GM21423 (cell line): ENCODE measurements at regions not wholly inside any gene's neighbourhood (a gene's known extent, or its start where the extent isn't known, plus 50 kb on each side); places are given as distances from the start of the nearest gene placed in this dataset.

Source experiments
- ATAC-seq: cut with Tn5 transposase; IDR thresholded peaks from one replicate; pipeline ENCODE4 v1.9.1; 2021; ENCODE audit warnings: mild to moderate bottlenecking, moderate library complexity; ENCODE audit not compliant: unreplicated experiment

GRCh38 chr4:63817196-63817865 is 591.9 kb downstream of the TECRL start:
- ATAC-seq, result no peak

DNA sequence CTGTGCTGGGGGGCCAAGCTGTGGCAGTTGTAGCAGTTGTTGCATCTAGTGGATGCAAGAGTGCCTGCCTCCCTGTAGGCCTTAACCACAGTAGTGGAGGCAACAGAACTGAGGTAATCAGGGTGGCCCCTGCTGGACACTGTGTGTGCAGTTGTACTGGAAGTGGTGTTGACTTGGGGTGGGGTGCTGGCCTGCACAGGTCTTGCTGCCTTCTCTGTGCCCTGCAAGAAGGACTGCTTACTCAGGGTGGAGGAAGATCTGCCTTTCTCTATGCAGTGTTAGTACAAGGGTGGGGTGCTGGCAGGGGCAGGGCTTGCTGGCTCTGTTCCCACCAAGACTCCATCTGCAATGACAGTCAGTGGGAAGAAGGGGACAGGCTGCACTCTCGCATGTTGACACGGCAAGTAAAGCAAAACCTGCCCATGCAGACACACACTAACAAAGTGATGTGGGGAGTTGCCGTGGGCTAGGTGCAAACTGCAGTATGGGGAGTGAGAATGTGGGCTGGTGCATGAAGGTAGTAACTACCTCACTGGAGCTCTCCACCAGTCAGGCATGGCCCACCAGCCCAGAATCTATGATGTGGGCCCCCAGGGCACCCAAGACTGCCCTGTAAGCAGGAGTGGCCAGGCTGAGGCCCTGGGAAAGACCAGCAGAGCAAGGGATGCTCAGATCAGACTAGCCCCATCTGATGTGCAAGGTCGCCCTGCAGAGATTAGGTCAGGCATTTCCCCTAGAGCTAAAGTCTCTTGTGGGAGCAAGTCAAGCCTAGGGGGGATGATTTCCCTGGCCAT is 594.9 kb downstream of the TECRL start:
- no peak for ATAC-seq

GRCh38 chr4:63799166-63799565 is 610.1 kb downstream of the TECRL start:
- ATAC-seq, result no peak

GRCh38 chr4:63795301-63795700 is 613.9 kb downstream of the TECRL start:
- no peak for ATAC-seq

DNA sequence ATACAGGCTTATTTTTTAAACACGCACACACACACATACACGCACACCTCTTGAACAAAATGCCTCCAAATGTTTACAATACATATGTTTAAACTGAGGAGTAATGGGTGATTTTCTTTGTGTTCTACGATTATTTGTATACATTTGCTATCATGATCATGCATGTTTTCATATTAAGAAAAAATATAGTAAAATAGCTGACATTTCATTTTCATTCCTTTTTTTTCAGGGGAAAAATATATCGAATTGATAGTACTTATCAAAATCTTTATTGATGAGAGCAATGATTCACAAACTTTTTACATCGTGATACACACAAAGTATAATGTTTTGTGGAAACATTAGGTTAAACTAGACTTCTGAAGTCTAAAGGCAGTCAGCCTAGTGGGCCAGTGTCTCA is 618.9 kb downstream of the TECRL start:
- no peak for ATAC-seq

DNA sequence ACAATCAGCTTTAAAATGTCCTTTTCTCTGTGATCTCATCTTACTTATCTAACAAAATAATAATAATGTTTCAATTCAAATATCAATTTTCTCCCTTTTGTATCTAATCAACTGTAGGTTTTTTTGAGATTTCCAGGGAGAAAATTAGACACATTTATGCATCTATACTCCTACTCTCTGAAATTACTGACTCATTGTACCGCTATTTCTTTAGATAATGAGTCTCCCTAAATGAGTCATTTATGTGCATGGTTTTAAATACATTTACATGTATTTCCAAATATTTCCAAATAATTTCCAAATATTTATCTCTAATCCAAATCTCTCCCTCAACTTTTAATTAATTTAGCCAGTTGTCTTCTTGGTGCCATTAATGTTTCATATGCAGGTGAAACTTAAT is 621.0 kb downstream of the TECRL start:
- no peak for ATAC-seq

- ATAC-seq, result no peak
Observed at GRCh38 chr4:63787326-63787725, 621.9 kb downstream of the TECRL start.

DNA sequence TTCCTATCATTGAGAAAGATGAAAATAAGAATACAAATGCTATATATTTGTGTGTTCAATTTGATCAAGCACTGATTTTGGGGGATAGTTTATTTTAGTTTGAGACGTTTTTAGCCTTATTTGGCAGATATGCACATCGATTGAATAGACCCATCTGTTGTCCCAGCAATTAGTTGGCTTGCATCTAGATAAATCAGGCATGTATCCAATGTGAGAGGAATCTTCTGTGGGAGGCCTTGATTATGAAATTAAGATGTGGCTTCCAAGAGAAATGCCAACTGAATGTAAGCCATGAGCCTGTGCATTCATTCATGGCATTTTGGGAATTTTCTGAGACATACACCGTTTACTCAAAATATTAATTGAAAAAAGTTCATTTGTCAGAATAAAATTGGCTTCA is 623.1 kb downstream of the TECRL start:
- ATAC-seq, result no peak

GRCh38 chr4:63784822-63785221 is 624.4 kb downstream of the TECRL start:
- ATAC-seq, result no peak

DNA sequence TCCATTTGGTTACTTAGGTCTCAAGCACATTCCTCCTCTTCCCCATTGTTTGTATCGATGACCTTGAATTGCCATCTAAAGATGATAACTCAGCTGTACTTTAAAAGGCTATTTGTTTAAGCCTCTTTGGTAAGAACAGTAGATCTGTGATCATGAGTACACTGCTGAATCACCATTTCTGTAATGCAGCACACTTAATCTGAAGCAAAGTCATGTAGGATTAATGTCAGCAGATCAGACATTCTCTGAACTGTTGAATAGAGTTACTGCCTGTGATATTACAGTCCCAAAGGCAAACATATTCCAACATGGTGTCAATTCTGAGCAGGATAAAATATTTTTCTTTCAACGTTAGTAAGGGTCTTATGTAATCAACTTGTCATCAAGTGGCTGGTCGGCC is 631.6 kb downstream of the TECRL start:
- ATAC-seq, result no peak

- no peak for ATAC-seq
Observed at GRCh38 chr4:63764400-63764799, 644.9 kb downstream of the TECRL start.

GRCh38 chr4:63757929-63758328 is 651.3 kb downstream of the TECRL start:
- ATAC-seq, result no peak

DNA sequence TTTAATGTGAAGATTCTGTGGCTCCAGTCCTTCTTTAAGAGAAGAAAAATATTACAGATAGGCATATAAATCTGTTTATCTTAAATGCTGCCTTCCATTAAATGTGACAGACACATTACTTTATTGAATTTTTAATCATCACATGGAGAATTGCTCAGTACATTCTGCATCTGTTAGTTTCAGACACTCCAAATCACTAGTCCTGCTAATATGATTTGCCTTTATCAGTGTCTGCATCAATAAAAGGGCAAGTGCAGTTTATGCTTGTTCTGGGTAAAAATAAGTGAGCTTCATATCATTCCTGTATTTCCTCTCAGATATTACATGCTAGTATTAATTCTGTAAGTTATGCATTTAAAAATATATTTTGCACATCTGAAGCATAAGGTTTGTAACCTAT is 666.4 kb downstream of the TECRL start:
- no peak for ATAC-seq

GRCh38 chr4:63729519-63729918 is 679.7 kb downstream of the TECRL start:
- ATAC-seq, result no peak

DNA sequence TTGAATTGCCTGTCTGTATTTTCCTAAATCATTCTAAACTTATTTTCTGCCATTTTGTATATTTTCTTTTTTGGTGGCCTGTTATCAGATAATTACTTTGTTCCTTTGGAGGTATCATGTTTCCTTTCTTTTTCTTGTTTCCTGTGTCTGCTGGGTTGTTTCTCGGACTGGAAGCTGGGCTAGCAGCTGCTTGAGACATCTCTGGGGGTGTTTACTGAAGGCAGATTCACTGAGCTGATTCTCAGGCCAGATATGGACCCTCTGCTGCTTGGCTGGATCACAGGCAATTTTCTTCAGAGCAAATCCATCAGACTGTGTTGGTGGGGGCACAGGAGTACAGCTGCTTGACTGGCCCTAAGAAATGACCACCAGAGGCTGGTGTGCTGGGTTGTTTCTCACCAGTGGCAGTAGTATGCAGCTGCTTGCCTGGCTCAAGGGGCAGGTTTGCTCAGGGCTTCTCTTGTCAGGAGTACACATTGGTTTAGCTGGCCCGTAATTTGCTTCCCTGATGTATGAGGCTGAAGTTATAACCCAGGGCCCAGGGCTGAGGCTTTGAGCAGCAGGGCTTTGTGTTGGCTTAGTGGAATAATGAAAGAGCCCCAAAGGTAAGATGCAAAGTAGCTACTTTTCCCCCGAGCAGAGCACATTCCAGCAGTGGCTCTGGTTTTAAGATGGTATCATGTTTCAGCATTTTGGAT is 680.6 kb downstream of the TECRL start:
- no peak for ATAC-seq

DNA sequence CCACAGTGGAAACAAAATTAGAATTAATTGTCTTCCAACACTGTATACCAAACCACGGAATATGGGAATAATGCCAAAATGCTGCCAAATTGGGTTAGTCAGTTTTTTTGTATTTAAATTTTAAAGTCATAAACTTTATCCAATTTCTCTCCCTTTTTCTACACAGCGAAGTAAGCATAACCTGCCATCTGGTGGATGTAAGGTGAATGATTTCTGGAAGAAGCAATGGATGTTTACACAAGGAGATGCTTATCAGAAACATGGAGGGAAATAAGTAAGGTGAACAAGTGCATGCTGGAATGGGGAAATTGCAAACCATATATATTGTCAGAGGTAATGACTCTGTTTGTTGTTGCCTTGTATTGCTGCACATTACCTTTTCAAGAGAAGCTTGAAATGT is 691.9 kb downstream of the TECRL start:
- ATAC-seq, result no peak

DNA sequence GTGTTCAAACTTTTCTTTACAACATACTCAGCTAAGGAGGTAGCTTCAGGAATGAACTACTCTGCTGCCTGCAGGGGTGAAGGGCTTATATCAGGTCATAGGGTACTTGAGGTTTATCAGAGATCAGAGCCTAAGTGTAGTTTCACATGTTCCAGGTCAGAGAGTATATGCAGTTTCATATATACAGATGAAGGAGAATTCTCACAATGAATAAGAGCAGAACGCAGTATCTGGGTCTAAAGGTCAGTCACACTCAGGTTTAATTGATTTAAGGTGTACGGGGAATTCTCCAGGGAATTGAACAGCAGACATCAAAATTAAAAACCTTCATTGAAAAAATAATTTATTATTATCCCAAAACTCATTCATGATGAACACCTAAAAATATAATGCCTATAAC is 700.6 kb downstream of the TECRL start:
- no peak for ATAC-seq

- ATAC-seq, result no peak
Observed at GRCh38 chr4:63700569-63700968, 708.7 kb downstream of the TECRL start.

GRCh38 chr4:63693321-63693720 is 715.9 kb downstream of the TECRL start:
- ATAC-seq, result no peak

- no peak for ATAC-seq
Observed at GRCh38 chr4:63678358-63678931, 730.8 kb downstream of the TECRL start.

DNA sequence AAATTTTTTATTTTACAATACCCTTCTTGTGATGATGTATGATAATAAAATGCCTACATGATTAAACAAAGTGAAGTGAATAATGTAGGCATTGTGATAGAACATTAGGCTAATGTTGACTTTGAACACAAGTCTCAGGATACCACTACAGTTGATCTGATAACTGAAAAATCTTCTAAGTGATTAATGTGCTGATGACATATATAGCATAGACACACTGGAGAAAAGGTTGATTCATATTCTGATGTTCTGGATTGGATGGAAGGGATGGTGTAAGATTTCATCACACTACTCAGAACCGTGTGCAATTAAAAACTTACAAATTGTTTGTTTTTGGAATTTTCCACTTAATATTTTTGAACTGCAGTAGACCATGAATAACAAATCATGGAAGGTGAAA is 738.5 kb downstream of the TECRL start:
- no peak for ATAC-seq

- no peak for ATAC-seq
Observed at GRCh38 chr4:63663870-63664269, 745.4 kb downstream of the TECRL start.
